LNCAP (cell line): ENCODE measurements at regions not wholly inside any gene's neighbourhood (a gene's known extent, or its start where the extent isn't known, plus 50 kb on each side); places are given as distances from the start of the nearest gene placed in this dataset.

Experiments
- TF ChIP-seq, protein P1 (sequence below): fragments of 450-650 bp; IDR thresholded peaks from 2 replicates; pipeline ENCODE4 v1.5.1; 2017; ENCODE audit warnings: mild to moderate bottlenecking

DNA sequence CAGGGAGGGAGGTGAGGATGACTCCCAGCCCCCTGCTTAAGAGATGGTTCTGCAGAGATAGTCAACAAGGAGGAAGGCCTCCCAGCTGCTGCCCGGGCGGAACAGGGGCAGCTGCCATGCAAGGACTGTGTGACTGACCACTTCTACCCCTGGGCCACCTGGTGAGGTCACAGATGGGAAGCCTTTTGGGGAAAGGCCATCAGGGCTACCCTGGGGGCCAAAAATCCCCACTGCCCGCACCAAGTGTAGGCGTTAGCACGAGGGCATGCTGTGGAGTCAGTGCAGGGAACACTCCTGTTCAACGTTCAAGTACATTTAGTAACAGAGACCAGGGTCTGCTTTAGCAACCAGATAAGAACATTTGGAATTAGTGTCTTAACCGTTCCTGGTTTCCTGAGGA is 372.9 kb downstream of the BRD1 start:
- TF ChIP-seq, protein P1, sequence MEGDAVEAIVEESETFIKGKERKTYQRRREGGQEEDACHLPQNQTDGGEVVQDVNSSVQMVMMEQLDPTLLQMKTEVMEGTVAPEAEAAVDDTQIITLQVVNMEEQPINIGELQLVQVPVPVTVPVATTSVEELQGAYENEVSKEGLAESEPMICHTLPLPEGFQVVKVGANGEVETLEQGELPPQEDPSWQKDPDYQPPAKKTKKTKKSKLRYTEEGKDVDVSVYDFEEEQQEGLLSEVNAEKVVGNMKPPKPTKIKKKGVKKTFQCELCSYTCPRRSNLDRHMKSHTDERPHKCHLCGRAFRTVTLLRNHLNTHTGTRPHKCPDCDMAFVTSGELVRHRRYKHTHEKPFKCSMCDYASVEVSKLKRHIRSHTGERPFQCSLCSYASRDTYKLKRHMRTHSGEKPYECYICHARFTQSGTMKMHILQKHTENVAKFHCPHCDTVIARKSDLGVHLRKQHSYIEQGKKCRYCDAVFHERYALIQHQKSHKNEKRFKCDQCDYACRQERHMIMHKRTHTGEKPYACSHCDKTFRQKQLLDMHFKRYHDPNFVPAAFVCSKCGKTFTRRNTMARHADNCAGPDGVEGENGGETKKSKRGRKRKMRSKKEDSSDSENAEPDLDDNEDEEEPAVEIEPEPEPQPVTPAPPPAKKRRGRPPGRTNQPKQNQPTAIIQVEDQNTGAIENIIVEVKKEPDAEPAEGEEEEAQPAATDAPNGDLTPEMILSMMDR: no peak

DNA sequence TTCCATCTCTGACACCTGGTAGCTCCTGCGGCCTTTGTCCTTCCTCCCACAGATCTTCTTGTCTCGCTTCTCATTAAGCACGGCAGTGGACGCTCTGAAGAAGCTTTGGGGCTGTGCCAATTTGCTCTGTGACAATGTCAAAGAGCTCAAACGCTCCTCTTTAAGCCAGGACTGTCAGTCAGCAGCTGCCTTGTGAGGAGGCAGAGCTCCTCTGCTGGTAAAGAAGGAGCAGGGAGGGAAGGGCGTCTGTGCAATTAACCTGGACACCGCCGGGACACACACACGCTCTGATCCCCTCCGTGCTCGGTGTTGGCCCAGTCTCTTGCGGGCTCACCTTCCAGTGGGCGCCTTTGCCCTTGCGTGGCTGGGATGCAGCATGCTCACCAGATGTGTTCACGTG is 373.9 kb downstream of the BRD1 start:
- TF ChIP-seq, protein P1: no peak

DNA sequence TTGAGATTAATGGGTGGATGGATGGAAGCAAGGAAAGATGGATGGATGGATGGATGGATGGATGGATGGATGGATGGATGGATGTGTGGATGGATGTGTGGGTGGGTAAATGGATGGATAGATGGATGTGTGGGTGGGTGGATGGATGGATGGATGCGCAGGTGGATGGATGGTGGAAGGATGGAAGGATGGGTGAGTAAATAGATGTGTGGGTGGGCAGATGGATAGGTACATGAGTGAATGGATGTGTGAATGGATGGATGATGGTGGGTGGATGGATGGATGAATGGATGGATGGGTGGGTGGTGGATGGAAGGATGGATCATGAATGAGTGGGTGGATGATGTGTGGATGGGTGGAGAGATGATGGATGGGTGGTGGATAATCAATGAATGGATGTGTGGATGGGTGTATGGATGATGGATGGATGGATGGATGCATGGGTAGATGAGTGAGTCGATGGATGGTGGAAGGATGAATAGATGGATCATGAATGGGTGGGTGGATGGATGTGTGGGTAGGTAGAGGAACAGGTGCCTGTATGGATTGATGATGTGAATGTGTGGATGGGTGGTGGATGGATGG is 375.2 kb downstream of the BRD1 start:
- TF ChIP-seq, protein P1: no peak

DNA sequence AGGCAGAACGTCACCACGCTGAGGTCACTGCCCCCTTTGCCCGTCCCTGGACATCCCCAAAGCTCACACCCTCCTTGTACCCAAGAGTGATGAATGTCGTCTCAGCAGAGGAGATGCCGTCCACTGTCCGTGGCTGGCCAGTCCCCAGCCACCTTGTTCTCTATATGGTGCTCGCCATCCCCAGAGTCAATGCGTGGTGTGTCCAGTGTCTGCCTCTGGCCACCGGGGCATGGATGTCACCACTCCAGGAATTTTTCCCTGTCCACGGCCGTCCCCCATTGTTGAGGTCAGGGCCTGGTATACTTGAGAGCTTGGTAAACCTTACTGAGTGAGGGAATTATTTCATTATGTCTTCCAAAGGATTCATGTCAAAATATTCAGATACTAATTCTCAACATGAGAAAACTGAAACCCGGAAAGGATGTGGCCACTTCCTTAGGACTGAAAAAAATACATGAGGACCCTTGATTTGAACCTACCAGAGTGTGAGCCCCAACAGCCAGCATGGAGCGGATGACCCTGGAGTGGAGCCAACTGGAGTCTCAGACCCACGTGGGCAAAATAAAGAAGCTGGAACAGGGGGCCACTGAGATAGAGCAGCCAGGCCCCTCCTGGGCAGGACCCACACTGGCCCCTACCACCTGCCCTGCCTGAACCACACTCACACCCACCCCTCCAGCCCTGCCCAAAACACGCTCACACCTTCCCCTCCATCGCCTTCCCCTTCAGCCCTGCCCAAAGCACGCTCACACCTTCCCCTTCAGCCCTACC is 376.4 kb downstream of the BRD1 start:
- TF ChIP-seq, protein P1: no peak

DNA sequence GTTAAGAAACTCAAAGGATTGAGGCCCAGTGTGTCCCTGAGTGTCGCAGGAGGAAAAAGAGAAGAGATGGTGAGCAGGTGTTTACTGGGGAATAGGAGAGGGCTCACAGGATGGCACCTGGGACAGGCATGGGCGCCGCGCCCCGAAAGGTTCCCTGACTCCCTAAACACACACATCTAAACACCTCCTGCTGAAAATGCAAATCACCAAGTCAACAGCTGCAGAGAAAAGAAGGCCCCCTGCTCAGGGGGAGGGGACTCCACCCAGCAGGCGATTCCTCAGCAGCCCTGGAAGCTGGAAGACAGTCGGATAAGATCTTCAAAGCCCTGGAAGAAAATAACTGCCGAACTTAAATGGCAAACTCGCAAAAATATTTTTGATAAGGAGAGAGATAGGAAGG is 377.2 kb downstream of the BRD1 start:
- TF ChIP-seq, protein P1: no peak

DNA sequence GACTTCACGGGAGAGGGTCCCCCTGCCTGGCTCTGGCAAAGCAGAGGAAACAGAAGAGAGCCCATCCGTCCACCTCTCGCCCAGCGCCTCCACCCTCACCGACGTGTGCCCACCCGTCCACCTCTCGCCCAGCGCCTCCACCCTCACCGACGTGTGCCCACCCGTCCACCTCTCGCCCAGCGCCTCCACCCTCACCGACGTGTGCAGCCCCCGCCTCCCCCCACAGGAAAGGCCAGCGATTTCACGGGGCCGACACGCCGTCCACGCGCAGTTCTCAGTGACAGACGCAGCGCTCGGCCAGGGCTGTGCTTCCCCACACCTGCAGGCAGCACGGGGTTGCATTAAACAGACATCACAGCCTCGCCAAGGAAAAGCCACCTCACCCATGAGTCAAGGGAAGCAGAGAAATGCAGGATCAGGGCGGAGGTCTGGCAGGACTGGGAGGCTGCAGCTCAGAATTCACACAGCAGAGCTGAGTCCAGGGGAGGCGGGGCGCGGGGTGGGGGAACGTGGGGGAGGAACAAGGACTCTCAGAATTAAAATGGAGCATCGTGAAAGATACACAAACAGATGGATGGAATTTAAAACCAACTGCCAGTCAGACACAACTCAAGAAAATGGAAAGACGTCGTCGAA is 377.7 kb downstream of the BRD1 start:
- TF ChIP-seq, protein P1: no peak

DNA sequence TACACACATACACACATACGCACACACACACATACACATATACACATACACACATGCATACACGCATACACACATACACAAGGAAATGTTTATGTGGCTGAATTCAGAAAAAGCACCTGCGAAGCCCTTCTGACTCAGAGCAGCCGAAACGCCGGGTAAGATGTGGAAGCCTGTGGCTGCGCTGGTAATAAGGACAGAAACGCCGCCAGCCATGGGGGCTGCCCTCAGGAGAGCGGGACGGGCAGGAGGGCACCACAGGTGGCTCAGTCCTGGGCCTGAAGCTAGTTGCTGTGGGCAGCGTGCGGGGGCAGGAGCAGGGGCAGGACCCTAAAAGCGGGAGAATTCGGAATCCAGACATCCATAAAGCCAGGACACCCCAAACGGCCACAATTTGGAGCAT is 378.3 kb downstream of the BRD1 start:
- TF ChIP-seq, protein P1: no peak
